SK-N-MC (cell line): ENCODE measurements at regions not wholly inside any gene's neighbourhood (a gene's known extent, or its start where the extent isn't known, plus 50 kb on each side); places are given as distances from the start of the nearest gene placed in this dataset.
A peak's percentile ranks its signal among the peaks of the same experiment; 100 is the strongest.
"Not testable (repeated sequence)": the region's sequence is repeated elsewhere in the genome, so short reads cannot be mapped to it uniquely, and the experiment has no call there.

Source experiments
- DNase-seq: peaks from one replicate; pipeline ENCODE4 v3.0.0-alpha.2; 2011; ENCODE audit warnings: low read depth, low spot score
- H3K27ac ChIP-seq: fragments of 200-600 bp; sonication (generic); 2 replicates; pipeline ENCODE4 v1.5.1; 2016; ENCODE audit warnings: mixed run types
- H3K36me3 ChIP-seq: fragments of 200-600 bp; sonication (generic); 2 replicates; pipeline ENCODE4 v1.6.1; 2017; ENCODE audit warnings: antibody characterized with exemption, low read length, mixed read lengths; ENCODE audit not compliant: insufficient read depth
- H3K4me3 ChIP-seq: fragments of 200-600 bp; sonication (generic); 2 replicates; pipeline ENCODE4 v1.5.1; 2016
- H3K9ac ChIP-seq: fragments of 200-600 bp; sonication (generic); 2 replicates; pipeline ENCODE4 v1.8.0; 2017; ENCODE audit warnings: mixed run types, mixed read lengths; ENCODE audit not compliant: insufficient read length
- H3K9me3 ChIP-seq: fragments of 200-600 bp; sonication (generic); 2 replicates; pipeline ENCODE4 v1.6.1; 2017; ENCODE audit warnings: low read depth, mild to moderate bottlenecking, antibody characterized with exemption, low read length, moderate library complexity, mixed read lengths
- EZH2 ChIP-seq: fragments of 200-600 bp; sonication (generic); IDR thresholded peaks from one replicate; pipeline ENCODE4 v1.6.1; 2017; ENCODE audit warnings: antibody characterized with exemption
- FOXP2 ChIP-seq: optimal IDR thresholded peaks from 2 replicates; pipeline ENCODE3; 2011; ENCODE audit warnings: mild to moderate bottlenecking, moderate library complexity; ENCODE audit not compliant: insufficient read depth; ENCODE audit errors: extremely low read length, control extremely low read depth
- POLR2AphosphoS5 ChIP-seq: IDR thresholded peaks from 2 replicates; pipeline ENCODE4 v1.6.1; 2012; ENCODE audit warnings: mild to moderate bottlenecking, low read depth, low read length, borderline replicate concordance

DNA sequence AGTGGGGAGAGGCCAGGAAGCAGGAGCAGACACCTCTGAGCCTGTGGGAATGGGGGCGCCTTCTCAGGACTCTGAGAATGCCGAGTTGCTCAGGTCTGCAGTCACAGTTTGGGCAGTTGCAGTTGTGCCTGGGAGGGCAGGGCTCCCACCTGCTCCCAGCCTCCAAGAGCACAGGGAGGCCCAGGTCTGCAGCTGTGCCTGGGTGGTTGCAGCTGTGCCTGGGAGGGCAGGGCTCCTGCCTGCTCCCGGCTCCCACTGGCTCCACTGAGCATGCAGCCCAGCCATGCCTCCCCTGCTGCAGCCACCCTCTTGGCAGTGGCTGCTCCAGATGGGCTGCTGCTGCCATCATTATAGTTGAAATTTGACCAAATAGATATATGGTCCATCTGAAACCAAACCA lies 1062.8 kb upstream of the ACO1 start:
- Histone ChIP-seq H3K27ac (no peak overlapping the region), H3K36me3 (no peaks in the 10 kb centered on the region), H3K9me3 (no peaks in the 10 kb centered on the region), H3K9ac (no peak overlapping the region), H3K4me3 (no peak overlapping the region)
- no peak for DNase-seq
- TF ChIP-seq EZH2 = no peak
- TF ChIP-seq POLR2AphosphoS5 = no peak
- TF ChIP-seq FOXP2 = no peak

DNA sequence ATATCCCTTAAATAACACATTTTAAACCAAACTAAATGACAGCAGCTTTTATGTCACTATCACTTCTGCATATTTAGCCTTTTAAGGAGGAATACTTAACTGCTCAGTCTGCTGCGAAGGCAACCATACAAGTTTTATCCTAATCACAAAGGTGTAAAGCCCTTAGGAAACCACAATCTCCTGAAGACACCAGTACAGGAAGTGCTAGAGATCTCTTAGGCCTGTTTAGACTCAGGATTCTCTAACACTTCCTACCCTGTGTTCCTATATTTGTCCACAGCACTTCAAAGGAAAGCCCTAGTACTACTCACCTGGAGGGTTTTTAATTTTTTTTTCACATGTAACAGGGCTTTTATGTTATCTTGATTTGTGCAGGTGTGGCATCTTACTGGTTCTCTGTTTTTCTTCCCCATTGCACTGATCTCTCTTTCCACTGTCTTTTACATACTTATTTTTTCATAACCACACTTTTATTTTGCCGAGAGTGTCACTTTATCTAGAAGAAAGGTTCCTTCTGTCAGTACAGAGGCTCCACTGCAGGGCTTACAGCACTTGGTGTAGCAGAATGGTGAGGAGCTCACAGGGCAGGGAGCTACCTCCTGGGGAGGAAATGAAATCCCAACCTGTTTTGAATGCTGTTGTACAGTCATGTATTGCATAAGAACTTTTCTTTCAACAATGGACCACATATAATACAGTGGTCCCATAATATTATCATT lies 1060.6 kb upstream of the ACO1 start:
- H3K9me3 ChIP-seq = no peaks in the 10 kb centered on the region
- no peak overlapping the region for H3K27ac ChIP-seq
- H3K9ac ChIP-seq = no peak overlapping the region
- no peak for DNase-seq
- no peak overlapping the region for H3K4me3 ChIP-seq
- H3K36me3 ChIP-seq = no peaks in the 10 kb centered on the region
- TF ChIP-seq POLR2AphosphoS5 = no peak
- TF ChIP-seq FOXP2 = no peak
- TF ChIP-seq EZH2 = no peak

DNA sequence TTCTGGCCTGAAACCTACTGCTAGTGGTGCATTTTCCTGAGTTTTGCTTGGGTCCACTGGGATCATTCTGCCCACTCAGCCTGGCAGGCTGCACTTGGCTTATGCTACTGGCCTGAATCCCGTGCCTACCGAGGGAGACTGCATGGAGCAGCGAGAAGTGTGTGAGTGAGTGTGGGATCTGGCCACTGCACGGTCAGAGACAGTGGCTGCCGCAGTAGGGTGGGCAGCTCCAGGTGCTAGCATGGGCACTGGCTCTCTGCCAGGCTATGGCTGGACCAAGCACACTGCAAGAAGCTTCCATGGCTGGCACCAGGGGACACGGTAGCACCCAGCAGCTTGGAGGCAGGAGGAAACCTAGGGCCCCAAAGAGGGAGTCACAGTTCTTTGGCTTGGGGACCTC lies 1058.7 kb upstream of the ACO1 start:
- DNase-seq = no peak
- Histone ChIP-seq H3K9ac (no peak overlapping the region), H3K9me3 (no peaks in the 10 kb centered on the region), H3K36me3 (no peaks in the 10 kb centered on the region), H3K4me3 (no peak overlapping the region), H3K27ac (no peak overlapping the region)
- TF ChIP-seq FOXP2 (no peak), EZH2 (no peak), POLR2AphosphoS5 (no peak)

DNA sequence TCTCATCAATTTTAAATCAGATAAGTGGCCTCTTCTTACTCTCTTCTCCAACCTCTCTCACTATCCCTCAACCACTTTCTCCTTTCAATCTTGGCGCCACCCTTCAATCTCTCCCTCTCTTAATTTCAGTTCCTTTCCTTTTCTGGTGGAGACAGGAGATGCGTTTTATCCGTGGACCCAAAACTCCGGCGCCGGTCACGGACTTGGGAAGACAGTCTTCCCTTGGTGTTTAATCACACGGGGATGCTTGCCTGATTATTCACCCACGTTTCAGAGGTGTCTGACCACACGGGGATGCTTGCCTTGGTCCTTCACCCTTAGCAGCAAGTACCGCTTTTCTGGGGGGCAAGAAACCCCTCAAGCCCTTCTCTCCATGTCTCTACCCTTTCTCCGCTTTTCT lies 1057.6 kb upstream of the ACO1 start:
- not testable (repeated sequence) for DNase-seq, H3K9me3 ChIP-seq, H3K27ac ChIP-seq, H3K36me3 ChIP-seq, H3K9ac ChIP-seq, H3K4me3 ChIP-seq

DNA sequence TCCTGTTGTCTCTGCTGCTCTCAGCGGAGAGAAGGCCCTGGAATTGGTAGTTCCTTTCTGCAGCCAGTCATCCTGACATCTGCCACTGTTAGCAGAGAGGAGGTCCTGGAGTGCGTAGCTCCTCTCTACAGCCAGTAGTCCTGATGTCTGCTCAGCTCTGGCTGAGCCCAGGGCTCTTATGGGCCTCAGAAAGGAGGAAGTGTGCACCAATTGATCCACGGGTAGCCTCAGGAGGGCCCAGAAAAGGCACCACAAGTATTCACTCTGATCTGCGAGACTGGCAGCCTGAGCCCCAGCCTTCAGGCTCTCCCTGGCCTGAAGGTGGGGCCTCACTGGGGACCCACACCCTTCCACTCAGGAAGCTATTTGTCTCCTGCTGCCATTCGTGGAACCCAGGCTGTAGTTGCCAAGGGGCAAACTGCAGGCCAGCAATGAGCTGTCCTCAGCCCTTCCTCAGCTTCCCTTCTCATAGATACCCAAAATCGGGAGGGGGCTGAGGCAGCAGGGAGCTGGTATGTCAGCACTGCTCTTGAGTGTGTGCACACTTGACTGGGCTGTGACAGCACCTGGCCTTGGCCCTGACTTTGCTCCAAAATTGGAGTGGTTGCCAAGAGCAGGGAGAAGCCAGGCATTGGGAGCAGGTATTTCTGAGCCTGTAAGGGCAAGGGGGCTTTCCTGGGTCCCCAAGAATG lies 1049.5 kb upstream of the ACO1 start:
- Histone ChIP-seq H3K9ac (no peak overlapping the region), H3K27ac (no peak overlapping the region), H3K36me3 (no peaks in the 10 kb centered on the region), H3K4me3 (no peak overlapping the region), H3K9me3 (no peaks in the 10 kb centered on the region)
- no peak for DNase-seq
- TF ChIP-seq EZH2 (no peak), POLR2AphosphoS5 (no peak), FOXP2 (no peak)

DNA sequence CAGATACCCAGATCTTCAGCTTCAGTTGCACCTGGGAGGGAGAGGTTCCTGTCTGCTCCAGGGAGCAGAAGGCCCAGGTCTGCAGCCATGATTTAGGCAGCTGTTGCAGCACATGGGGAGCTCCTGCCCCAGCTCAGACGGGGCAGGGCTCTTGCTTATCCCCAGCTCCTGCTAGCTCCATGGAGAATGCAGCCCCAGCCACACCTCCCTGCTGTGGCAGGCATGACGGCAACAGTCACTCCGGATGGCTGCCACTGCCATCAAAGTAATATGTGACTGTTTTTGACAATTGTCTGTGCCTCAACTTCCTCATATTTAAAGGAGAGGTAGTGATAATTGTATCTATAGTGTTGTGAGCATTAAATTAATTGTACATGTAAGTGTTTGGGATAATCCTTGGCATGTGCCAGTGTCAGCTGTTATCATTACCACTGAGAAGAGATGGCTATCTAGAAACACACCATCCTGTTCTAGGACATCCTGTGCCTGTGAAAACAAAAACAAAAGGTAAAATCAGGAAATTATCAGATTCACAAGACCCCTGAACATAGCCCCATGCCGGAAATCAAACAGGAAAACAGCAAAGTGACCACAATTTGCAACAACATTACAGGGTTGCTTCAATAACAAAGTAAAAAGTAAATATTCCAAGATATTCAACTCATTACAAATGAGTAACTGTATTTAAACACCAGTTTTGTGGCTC lies 1048.8 kb upstream of the ACO1 start:
- Histone ChIP-seq H3K4me3 (no peak overlapping the region), H3K9me3 (no peaks in the 10 kb centered on the region), H3K27ac (no peak overlapping the region), H3K9ac (no peak overlapping the region), H3K36me3 (no peaks in the 10 kb centered on the region)
- DNase-seq = no peak
- no peak for TF ChIP-seq POLR2AphosphoS5
- no peak for TF ChIP-seq FOXP2

DNA sequence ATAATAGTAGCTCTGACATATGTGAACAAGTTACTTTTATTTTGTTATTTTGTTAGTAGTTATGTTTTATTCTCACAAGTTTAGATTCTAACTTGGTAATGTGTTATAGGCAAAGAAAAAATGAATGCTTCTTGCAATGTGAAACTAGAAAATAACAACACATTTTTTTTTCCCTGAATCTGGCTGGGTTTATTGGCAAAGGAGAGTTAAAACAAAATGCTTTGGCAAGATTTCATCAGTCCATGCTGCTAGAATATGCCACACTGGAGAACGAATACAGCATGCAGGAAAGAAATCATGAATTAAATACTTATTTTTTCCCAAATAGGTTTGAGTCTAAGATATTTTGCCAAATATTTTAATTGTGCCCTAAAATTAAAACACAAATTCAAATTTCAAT lies 1048.1 kb upstream of the ACO1 start:
- Histone ChIP-seq H3K9ac (no peak overlapping the region), H3K27ac (no peak overlapping the region), H3K4me3 (no peak overlapping the region), H3K9me3 (no peaks in the 10 kb centered on the region), H3K36me3 (no peaks in the 10 kb centered on the region)
- DNase-seq = no peak
- TF ChIP-seq EZH2 (no peak), POLR2AphosphoS5 (no peak), FOXP2 (no peak)

DNA sequence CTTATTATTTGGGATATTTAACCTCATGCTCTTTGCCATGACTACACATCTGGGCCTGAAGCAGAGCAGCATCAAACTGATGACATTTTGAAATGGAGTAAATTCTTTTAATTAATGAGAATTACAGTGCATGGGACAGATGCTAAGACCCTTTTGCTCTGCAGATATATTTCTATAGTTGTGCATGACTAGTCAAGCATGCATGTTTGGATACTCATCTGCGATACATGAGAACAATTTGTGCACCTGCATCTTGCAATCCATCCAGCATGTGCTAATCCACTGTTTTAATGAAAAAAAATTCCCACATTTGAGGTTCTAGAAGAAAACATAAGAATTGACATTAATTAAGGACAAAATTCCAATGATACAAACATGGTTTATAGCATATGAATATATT lies 1047.6 kb upstream of the ACO1 start:
- Histone ChIP-seq H3K9ac (no peak overlapping the region), H3K36me3 (no peaks in the 10 kb centered on the region), H3K27ac (no peak overlapping the region), H3K9me3 (no peaks in the 10 kb centered on the region), H3K4me3 (no peak overlapping the region)
- TF ChIP-seq FOXP2 (no peak), POLR2AphosphoS5 (no peak), EZH2 (no peak)
- DNase-seq = no peak

DNA sequence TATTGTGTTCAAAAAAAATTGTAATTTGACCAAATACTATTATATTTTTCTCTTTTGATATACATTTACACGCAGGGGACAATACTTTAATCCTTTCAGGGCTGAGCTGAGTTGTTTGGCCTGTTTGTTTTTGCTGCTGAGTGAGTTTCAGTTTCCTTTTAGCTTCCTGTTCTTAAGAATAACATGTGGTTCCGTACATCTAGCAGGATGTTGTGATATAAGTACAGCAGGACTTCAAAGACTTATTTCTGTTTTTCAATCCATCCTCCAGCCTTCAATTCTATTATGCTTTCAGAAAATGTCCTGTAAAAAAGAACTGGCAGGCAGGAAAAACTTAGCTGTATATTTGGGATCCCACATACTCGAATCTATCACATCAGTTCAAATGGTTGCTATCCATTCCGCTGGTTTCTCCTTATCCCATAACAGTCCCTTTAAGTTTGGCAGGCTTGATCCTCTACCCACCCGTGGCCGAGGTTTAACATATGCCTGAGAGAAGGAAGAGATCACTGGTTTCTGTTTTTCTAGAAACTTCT lies 1037.3 kb upstream of the ACO1 start:
- H3K4me3 ChIP-seq = 0 out of 2 replicates have a peak overlapping the region, but pooled peaks have one; percentile 13
- H3K36me3 ChIP-seq = no peaks in the 10 kb centered on the region
- H3K27ac ChIP-seq = no peak overlapping the region
- no peaks in the 10 kb centered on the region for H3K9me3 ChIP-seq
- no peak overlapping the region for H3K9ac ChIP-seq
- TF ChIP-seq POLR2AphosphoS5 (no peak), FOXP2 (no peak), EZH2 (no peak)
- DNase-seq = no peak
